Prostate gland (tissue), 2 donors: ENCODE measurements at regions not wholly inside any gene's neighbourhood (a gene's known extent, or its start where the extent isn't known, plus 50 kb on each side); places are given as distances from the start of the nearest gene placed in this dataset.

ENCODE experiments used
- DNase-seq: peaks from one replicate; pipeline ENCODE4 v3.0.0-alpha.2; 2019; ENCODE audit warnings: low spot score
- H3K27ac ChIP-seq, 2 donors: fragments of 200-600 bp; sonication (generic); 2 replicates each; pipeline ENCODE4 v1.5.1; 2017 to 2019
- H3K27me3 ChIP-seq: fragments of 200-600 bp; sonication (generic); replicated peaks from 2 replicates; pipeline ENCODE4 v1.5.1; 2019; ENCODE audit not compliant: insufficient read depth
- H3K36me3 ChIP-seq, 2 donors: fragments of 200-600 bp; sonication (generic); 1 replicate in 1 of 2; 2 replicates in 1 of 2; pipeline versions ENCODE4 v1.5.1 to v1.8.1; 2017 to 2019
- H3K4me1 ChIP-seq: fragments of 200-600 bp; sonication (generic); replicated peaks from 2 replicates; pipeline ENCODE4 v1.5.1; 2019
- H3K4me3 ChIP-seq, 2 donors: fragments of 200-600 bp; sonication (generic); 2 replicates each; pipeline ENCODE4 v1.5.1; 2017 to 2019
- H3K9me3 ChIP-seq: fragments of 200-600 bp; sonication (generic); 2 replicates; pipeline ENCODE4 v1.5.1; 2017
- CTCF ChIP-seq, 4 experiments: fragments of 200-600 bp in 2 of 4; fragments of 450-650 bp in 2 of 4; sonication (generic) in 2 of 4; IDR thresholded peaks; 1 replicate in 3 of 4; 2 replicates in 1 of 4; pipeline ENCODE4 v1.5.1; 2016 to 2019; ENCODE audit warnings: antibody characterized with exemption in 4 of 4, mild to moderate bottlenecking in 2 of 4, moderate library complexity in 2 of 4
- POLR2A ChIP-seq: fragments of 450-650 bp; IDR thresholded peaks from one replicate; pipeline ENCODE4 v1.6.1; 2016; ENCODE audit warnings: antibody characterized with exemption, mild to moderate bottlenecking
- POLR2AphosphoS5 ChIP-seq: sonication (generic); formaldehyde crosslinking; IDR thresholded peaks from one replicate; pipeline ENCODE4 v1.6.1; 2017; ENCODE audit warnings: antibody characterized with exemption
- WGBS: methylation state at CpG from one replicate; pipeline ENCODE4 v1.1.5; 2018; 5-methylcytosine and 5-hydroxymethylcytosine counted together
- intact Hi-C: fragments of 100-400 bp; cut with DNase I; formaldehyde crosslinking; loops from one replicate; pipeline ENCODE4 v1.14.2; 2022

GRCh38 chr3:25940935-25941334 lies 151.0 kb downstream of the OXSM start:
- Histone ChIP-seq H3K9me3 (no peaks in the 10 kb centered on the region), H3K4me3 (no peak overlapping the region), H3K27me3 (no peaks in the 10 kb centered on the region), H3K36me3 (no peaks in the 10 kb centered on the region), H3K27ac (no peak overlapping the region), H3K4me1 (no peaks in the 10 kb centered on the region)
- intact Hi-C loops: no loop called here
- 93% methylated on average over 2 of the region's 2 CpGs for WGBS
- no peak for DNase-seq
- TF ChIP-seq POLR2A (no peak), POLR2AphosphoS5 (no peak), CTCF (IDR thresholded peaks at IDR 0.05) (no peak)

GRCh38 chr3:25944329-25944728 lies 154.4 kb downstream of the OXSM start:
- Histone ChIP-seq H3K4me1 (no peaks in the 10 kb centered on the region), H3K4me3 (no peak overlapping the region), H3K36me3 (no peaks in the 10 kb centered on the region), H3K27me3 (no peaks in the 10 kb centered on the region), H3K9me3 (no peaks in the 10 kb centered on the region), H3K27ac (no peak overlapping the region)
- intact Hi-C loops: no loop called here
- no peak for DNase-seq
- TF ChIP-seq POLR2A (no peak), POLR2AphosphoS5 (no peak), CTCF (IDR thresholded peaks at IDR 0.05) (no peak)
- whole genome bisulfite sequencing: 84% methylated on average over 5 of the region's 5 CpGs

GRCh38 chr3:25945366-25945765 lies 155.5 kb downstream of the OXSM start:
- no peak for DNase-seq
- Histone ChIP-seq H3K27ac (no peak overlapping the region), H3K9me3 (no peaks in the 10 kb centered on the region), H3K27me3 (no peaks in the 10 kb centered on the region), H3K36me3 (no peaks in the 10 kb centered on the region), H3K4me3 (no peak overlapping the region), H3K4me1 (no peaks in the 10 kb centered on the region)
- TF ChIP-seq POLR2AphosphoS5 (no peak), POLR2A (no peak), CTCF (IDR thresholded peaks at IDR 0.05) (no peak)
- intact Hi-C loops: no loop called here

GRCh38 chr3:25945836-25946235 lies 155.9 kb downstream of the OXSM start:
- WGBS: 71% methylated on average over 1 of the region's 1 CpG

More at GRCh38 chr3:25945836-25946235, 155.9 kb downstream of the OXSM start:
- Histone ChIP-seq H3K4me1 (no peaks in the 10 kb centered on the region), H3K9me3 (no peaks in the 10 kb centered on the region), H3K27me3 (no peaks in the 10 kb centered on the region), H3K4me3 (no peak overlapping the region), H3K27ac (no peak overlapping the region), H3K36me3 (no peaks in the 10 kb centered on the region)
- intact Hi-C loops: no loop called here
- TF ChIP-seq CTCF (IDR thresholded peaks at IDR 0.05): no peak
- TF ChIP-seq POLR2AphosphoS5: no peak
- no peak for TF ChIP-seq POLR2A
- no peak for DNase-seq
